Upper lobe of left lung (tissue), 6 donors: ENCODE measurements at regions not wholly inside any gene's neighbourhood (a gene's known extent, or its start where the extent isn't known, plus 50 kb on each side); places are given as distances from the start of the nearest gene placed in this dataset.

ENCODE experiments used
- ATAC-seq, 2 donors: fragments of 200-7000 bp; cut with Tn5 transposase; one replicate each; pipeline ENCODE4 v1.9.1; 2022; ENCODE audit warnings: mild to moderate bottlenecking in 2 of 2, moderate library complexity in 2 of 2; ENCODE audit not compliant: low FRiP score in 2 of 2
- DNase-seq, 2 donors: peaks; one replicate each; pipeline ENCODE4 v3.0.0-alpha.2; 2019 to 2020
- H3K27ac ChIP-seq, 4 donors: fragments of 200-600 bp; sonication (generic); one replicate each; pipeline ENCODE4 v1.5.1; 2016 to 2019
- H3K27me3 ChIP-seq, 4 donors: fragments of 200-600 bp; sonication (generic); one replicate each; pipeline ENCODE4 v1.5.1; 2017 to 2019
- H3K36me3 ChIP-seq, 4 donors: fragments of 200-600 bp; sonication (generic); one replicate each; pipeline ENCODE4 v1.5.1; 2016 to 2019
- H3K4me1 ChIP-seq, 4 donors: fragments of 200-600 bp; sonication (generic); one replicate each; pipeline ENCODE4 v1.5.1; 2018 to 2019
- H3K4me3 ChIP-seq, 4 donors: fragments of 200-600 bp; sonication (generic); one replicate each; pipeline ENCODE4 v1.5.1; 2017 to 2019; ENCODE audit warnings: mild to moderate bottlenecking in 2 of 4, moderate library complexity in 1 of 4
- H3K9me3 ChIP-seq, 4 donors: fragments of 200-600 bp; sonication (generic); one replicate each; pipeline ENCODE4 v1.5.1; 2018 to 2019
- CTCF ChIP-seq, 6 experiments: fragments of 450-650 bp in 4 of 6; fragments of 200-600 bp in 2 of 6; sonication (generic) in 2 of 6; IDR thresholded peaks; one replicate each; pipeline ENCODE4 v1.5.1; 2016 to 2019; ENCODE audit warnings: antibody characterized with exemption in 6 of 6
- EP300 ChIP-seq, 4 donors: sonication (generic); formaldehyde crosslinking; IDR thresholded peaks; one replicate each; pipeline ENCODE4 v1.5.1; 2017; ENCODE audit warnings: antibody characterized with exemption in 4 of 4, control low read depth in 2 of 4
- POLR2A ChIP-seq, 4 donors: fragments of 450-650 bp; IDR thresholded peaks; one replicate each; pipeline ENCODE4 v1.5.1; 2016 to 2017; ENCODE audit warnings: antibody characterized with exemption in 4 of 4, mild to moderate bottlenecking in 2 of 4
- POLR2AphosphoS5 ChIP-seq, 2 donors: sonication (generic); formaldehyde crosslinking; IDR thresholded peaks; one replicate each; pipeline ENCODE4 v1.5.1; 2017; ENCODE audit warnings: antibody characterized with exemption in 2 of 2
- WGBS, 2 donors: methylation state at CpG; one replicate each; pipeline ENCODE4 v1.1.5; 2017 to 2018; 5-methylcytosine and 5-hydroxymethylcytosine counted together
- donor health status: DM: no; HTN: no; CAD: no; lungs with moderate emphysema.
- donor health status: DM: no; HTN: yes; CAD: no; lungs with severe emphysema.

- Histone ChIP-seq H3K27me3 (no peaks in the 10 kb centered on the region), H3K27ac (no peak overlapping the region), H3K4me1 (no peaks in the 10 kb centered on the region), H3K36me3 (no peaks in the 10 kb centered on the region), H3K9me3 (no peaks in the 10 kb centered on the region), H3K4me3 (no peak overlapping the region)
- DNase-seq (no peak), ATAC-seq (no peak)
- WGBS, 2 donors, result 77 to 98% methylated on average over 2 of the region's 2 CpGs
- TF ChIP-seq CTCF (IDR thresholded peaks at IDR 0.05) (no peak), POLR2A (IDR thresholded peaks at IDR 0.05) (no peak), EP300 (IDR thresholded peaks at IDR 0.05) (no peak), POLR2AphosphoS5 (IDR thresholded peaks at IDR 0.05) (no peak)
Measured at GRCh38 chr17:65323049-65323448, 185.9 kb downstream of the RGS9 start.

- 90 to 98% methylated on average over 5 of the region's 5 CpGs for WGBS, 2 donors
- H3K4me1 ChIP-seq, result no peaks in the 10 kb centered on the region
- no peaks in the 10 kb centered on the region for H3K9me3 ChIP-seq
- no peak overlapping the region for H3K4me3 ChIP-seq
- H3K36me3 ChIP-seq, result no peaks in the 10 kb centered on the region
- H3K27ac ChIP-seq, result no peak overlapping the region
- ATAC-seq (no peak), DNase-seq (no peak)
- H3K27me3 ChIP-seq, result no peaks in the 10 kb centered on the region
- TF ChIP-seq POLR2A (IDR thresholded peaks at IDR 0.05) (no peak), EP300 (IDR thresholded peaks at IDR 0.05) (no peak), POLR2AphosphoS5 (IDR thresholded peaks at IDR 0.05) (no peak), CTCF (IDR thresholded peaks at IDR 0.05) (no peak)
Measured at GRCh38 chr17:65320820-65321219, 183.7 kb downstream of the RGS9 start.

GRCh38 chr17:65314212-65314611, 177.0 kb downstream of the RGS9 start:
- 61 to 70% methylated on average over 6 of the region's 6 CpGs for WGBS, 2 donors
- H3K4me3 ChIP-seq, result no peak overlapping the region
- peaks cover 8 to 20% (median 15%) of the 10 kb centered on the region in 4 donors for H3K4me1 ChIP-seq
- ATAC-seq (no peak), DNase-seq (no peak)
- no peaks in the 10 kb centered on the region for H3K9me3 ChIP-seq
- H3K27ac ChIP-seq, result no peak overlapping the region
- H3K27me3 ChIP-seq, result no peaks in the 10 kb centered on the region
- no peaks in the 10 kb centered on the region for H3K36me3 ChIP-seq
- TF ChIP-seq POLR2AphosphoS5 (IDR thresholded peaks at IDR 0.05) (no peak), CTCF (IDR thresholded peaks at IDR 0.05) (no peak), EP300 (IDR thresholded peaks at IDR 0.05) (no peak), POLR2A (IDR thresholded peaks at IDR 0.05) (no peak)

- Histone ChIP-seq H3K27ac (no peak overlapping the region), H3K36me3 (no peaks in the 10 kb centered on the region), H3K27me3 (no peaks in the 10 kb centered on the region), H3K4me3 (no peak overlapping the region), H3K9me3 (no peaks in the 10 kb centered on the region), H3K4me1 (peaks cover 8 to 20% (median 15%) of the 10 kb centered on the region in 4 donors)
- TF ChIP-seq POLR2AphosphoS5 (IDR thresholded peaks at IDR 0.05) (no peak), EP300 (IDR thresholded peaks at IDR 0.05) (no peak), POLR2A (IDR thresholded peaks at IDR 0.05) (no peak), CTCF (IDR thresholded peaks at IDR 0.05) (no peak)
- 22 to 28% methylated on average over 6 of the region's 6 CpGs for WGBS, 2 donors
- ATAC-seq, result no peak
- no peak for DNase-seq
Measured at GRCh38 chr17:65312718-65313377, 175.7 kb downstream of the RGS9 start.

GRCh38 chr17:65311261-65311660, 174.1 kb downstream of the RGS9 start:
- ATAC-seq, result no peak
- Histone ChIP-seq H3K36me3 (no peaks in the 10 kb centered on the region), H3K9me3 (no peaks in the 10 kb centered on the region), H3K4me1 (peaks cover 8 to 20% (median 15%) of the 10 kb centered on the region in 4 donors), H3K27me3 (no peaks in the 10 kb centered on the region), H3K27ac (no peak overlapping the region), H3K4me3 (no peak overlapping the region)
- TF ChIP-seq EP300 (IDR thresholded peaks at IDR 0.05), result no peak
- TF ChIP-seq POLR2A (IDR thresholded peaks at IDR 0.05), result no peak
- no peak for TF ChIP-seq POLR2AphosphoS5 (IDR thresholded peaks at IDR 0.05)
- no peak for TF ChIP-seq CTCF (IDR thresholded peaks at IDR 0.05)
- WGBS, 2 donors, result 72 to 84% methylated on average over 5 of the region's 5 CpGs
- DNase-seq, result no peak
